Left renal pelvis (tissue), 4 donors: ENCODE measurements at regions not wholly inside any gene's neighbourhood (a gene's known extent, or its start where the extent isn't known, plus 50 kb on each side); places are given as distances from the start of the nearest gene placed in this dataset.
"Not testable (repeated sequence)": the region's sequence is repeated elsewhere in the genome, so short reads cannot be mapped to it uniquely, and the experiment has no call there.

Experiments used
- DNase-seq, 4 donors: peaks; one replicate each; pipeline ENCODE4 v3.0.0-alpha.2; 2013; ENCODE audit warnings: low read depth in 4 of 4, low spot score in 3 of 4

DNA sequence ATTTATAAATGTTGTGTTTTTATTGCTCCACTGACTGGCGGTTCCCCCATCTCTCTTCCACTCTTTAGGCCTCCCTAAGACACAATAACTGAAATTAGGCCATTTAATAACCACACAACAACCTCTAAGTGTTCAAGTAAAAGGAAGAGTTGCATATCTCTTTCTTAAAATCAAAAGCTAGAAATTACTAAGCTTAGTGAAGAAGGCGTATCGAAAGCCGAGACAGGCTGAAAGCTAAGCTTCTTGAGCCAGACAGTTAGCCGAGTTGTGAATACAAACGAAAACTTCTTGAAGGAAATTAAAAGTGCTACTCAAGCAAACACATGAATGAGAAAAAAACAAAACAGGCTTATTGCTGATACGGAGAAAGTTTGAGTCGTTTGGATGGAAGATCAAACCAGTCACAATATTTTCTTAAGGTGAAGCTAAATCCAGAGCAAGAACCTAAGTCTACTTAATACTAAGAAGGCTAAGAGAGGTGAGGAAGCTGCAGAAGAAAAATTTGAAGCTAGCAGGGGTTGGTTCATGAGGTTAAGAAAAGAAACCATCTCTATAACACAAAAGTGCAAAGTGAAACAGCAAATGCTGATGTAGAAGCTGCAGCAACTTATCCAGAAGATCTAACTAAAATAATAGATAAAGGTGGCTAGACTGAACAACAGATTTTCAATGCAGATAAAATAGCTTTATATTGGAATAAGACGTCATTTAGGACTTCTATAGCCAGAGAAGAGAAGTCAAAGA, 194.0 kb upstream of the TTC29 start:
- DNase-seq, result no peak

DNA sequence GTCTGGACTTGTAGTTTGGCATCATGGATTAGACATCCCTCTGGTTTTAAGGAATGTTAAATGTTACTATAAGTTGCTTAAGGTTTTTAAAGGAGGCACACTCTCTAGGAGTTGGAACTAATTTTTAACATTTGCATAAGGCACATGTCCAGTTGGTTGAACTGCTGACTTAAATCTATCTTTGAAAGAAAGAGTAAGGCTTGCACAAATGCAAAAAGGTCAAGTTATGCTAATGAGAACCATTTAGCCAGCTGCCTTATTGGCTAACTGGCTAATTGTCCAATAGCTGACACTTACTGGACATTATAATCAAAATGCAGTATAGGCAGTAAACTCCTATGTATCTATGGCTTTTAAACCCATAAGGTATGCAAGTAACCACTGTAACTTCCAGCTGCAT, 206.1 kb upstream of the TTC29 start:
- DNase-seq, result no peak

DNA sequence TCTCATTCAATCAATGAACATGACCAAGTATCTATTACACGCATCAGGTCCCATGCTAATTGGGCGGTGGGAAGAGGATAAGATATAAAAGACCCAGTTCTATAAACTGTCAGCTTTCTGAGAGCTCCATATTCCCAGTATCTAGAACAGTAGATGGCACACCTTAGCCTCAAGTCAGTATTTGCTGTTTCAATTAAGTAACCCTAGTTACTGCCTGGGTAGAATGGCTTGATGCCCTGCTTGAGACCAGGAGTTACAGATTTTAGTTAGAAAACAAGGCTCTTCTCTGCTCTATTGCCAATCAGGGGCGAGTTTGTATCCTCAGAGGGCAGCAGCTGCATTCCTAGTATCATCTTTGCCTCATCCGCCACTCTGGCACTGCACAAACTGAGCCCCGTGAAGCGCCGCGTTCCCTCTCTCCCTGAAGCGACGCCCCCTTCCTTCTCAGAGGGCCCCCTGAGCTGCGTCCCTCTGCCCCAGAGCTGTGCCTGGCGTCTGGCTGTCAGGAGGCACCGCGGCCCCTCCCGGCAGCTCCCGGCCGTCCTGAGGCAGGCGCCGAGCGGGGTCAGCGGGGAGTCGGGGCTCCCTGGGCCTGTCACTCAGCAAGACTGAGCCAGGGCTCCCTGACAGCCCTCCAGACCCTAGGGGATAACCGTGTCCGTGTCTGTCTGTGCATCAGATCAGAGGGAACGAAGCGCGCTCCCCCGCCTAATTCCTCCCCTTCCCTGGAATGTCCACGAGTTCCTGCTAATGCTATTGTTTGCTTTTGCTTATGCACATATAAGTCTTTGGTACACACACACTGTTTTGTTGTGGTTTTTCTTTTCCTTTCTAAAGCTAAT, 212.4 kb upstream of the TTC29 start:
- DNase-seq, result peak in 1 of 4 donors; percentile 45

DNA sequence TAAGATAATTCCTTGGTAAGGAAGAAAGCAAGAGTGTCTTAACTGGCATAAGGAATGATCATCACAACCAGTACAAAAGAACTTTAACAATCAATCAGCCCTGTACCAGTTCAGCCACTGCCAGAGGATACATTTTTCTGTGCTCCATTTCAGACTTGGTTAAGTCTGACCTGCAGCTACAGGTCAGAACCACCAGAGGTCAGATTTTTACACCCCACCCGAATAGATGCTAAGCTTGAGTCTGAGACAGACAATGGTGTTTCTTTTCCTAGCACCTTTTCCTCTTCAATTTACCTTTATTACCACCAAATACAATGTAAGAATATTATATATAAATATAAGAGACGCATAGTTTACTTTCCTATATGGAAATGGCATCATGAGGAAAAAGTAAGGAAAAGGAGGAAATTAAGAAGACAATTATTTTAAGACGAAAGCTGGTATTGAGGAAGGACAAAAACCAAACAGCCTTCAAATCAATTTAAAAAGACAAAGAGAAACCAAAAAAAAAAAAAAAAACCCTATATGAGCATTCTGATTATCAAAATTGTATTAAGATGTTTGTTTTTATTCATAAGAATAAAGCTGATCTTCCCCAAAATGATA, 215.3 kb upstream of the TTC29 start:
- no peak for DNase-seq

DNA sequence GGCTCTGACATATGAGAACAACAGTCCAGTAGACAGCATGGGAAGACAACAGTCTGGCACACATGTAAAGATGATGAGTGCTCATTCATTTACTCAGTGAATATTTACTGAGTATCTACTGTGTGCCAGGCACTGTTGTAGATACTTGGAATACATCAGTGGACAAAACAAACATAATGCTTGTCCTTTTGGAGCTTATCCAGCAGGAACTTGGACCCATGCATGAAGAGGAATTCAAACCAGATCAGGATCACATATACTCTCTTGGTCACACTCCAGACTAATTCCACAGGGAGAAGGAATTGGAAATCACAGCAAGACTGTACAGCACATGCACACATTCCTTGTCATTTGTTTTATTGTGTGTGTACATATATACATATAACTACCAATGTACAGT, 217.6 kb upstream of the TTC29 start:
- DNase-seq, result no peak

DNA sequence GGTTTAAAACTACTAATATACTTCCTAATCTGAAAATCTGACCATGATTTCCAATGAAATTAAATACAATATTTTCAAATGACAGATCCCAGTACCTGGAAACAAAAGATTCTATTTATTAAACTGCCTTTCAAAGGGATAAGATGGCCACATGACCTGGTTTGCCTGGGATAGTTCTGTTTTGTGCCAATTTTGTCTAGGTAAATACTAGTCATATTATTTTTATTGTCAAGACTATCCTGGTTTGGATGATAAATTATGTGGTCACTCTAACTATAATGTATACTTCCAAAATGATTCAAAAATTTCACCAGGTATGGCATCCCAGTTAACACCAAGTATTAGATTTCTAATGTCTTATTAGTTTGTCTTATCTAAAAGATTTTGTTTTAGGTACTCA, 222.5 kb upstream of the TTC29 start:
- not testable (repeated sequence) for DNase-seq

DNA sequence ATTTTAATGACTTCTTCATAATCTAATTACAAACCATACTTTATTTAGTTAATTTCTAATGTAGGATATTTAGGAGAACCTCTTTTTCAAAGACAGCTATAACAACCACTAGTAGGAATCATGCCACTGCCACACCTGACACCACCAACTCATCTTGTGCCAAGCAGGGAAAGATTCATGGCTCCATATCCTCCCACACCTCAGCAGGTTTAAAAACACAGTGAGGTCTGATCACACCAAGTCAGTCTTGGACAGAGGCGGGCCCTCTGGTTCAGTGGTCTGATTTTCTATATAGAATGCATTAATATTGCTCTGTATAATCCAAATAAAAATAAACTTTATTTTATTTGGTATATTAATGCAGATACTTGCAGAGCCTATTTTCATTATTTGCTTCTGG, 227.7 kb upstream of the TTC29 start:
- no peak for DNase-seq

DNA sequence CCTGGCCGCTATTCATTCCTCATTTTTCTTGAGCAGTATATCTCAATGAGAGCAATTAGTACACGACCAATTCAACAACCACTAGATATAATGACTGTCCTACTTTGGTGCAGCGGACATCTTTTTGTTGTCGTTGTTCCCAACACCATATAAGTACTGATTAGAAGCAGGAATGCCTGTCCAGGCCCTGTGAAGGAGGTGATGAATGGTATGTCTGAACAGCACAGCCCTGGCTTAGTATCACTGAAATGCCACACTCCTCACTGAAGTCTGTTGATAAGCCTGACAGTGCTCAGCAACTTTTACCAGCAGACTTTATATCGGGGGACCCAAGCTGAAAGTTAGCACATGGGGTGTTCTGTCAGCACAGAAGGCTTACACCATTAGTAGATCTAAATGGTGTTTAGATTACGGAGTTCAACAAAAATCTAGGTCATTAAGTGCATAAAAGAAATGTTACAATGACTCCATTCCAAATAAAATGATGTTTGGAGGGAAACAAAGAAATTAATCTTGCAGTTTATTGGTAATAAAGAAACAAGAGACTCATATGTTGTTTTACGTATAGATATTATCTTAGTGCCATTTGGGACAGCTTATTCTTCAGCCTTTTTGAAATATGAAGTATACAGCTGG, 228.3 kb upstream of the TTC29 start:
- DNase-seq, result peak in 3 of 4 donors; percentile 36 to 44 (median 39)

DNA sequence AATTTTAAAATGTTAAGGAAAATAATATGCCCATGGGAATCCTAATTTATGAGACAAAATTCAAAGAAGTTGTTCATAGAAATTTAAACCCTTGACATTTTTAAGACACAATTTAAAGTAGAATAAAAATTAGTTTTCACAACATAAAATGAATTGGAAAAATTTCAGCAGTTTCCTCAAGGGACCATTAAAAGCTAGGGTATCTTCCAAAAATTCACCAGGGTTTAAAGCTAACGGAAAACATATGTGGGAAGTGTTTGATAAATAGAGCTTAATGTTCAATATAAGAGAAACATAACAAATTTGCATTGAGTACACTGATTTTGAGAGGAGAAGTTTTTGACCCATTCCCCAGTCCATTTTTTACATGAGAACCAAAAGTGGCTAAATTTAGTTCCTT, 228.9 kb upstream of the TTC29 start:
- DNase-seq, result peak in 3 of 4 donors; percentile 37 to 51 (median 38)

DNA sequence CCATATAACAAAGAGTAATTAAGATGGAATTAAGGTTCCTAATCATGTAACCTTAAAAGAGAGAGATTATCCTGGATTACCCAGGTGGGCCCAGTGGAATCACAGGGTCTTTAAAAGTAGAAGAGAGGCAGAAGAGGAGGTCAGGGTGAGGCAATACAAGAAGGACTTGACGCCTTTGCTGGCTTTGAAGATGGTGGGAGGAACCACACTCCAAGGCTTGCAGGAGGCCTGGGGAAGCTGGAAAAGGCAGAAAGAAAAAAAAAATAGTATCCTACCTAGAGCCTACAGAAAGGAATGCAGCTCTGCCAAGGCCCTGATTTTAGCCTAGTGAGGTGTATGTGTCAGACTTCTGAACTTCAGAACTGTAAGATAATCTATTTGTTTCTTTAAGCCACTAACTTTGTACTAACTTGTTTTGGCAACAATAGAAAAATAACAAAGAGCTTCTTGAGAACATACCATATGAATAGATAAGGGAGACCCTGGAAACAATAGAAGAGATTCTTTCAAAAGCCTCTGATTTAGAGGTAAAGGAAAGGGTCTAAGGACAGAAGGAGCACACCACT, 229.9 kb upstream of the TTC29 start:
- DNase-seq, result no peak

DNA sequence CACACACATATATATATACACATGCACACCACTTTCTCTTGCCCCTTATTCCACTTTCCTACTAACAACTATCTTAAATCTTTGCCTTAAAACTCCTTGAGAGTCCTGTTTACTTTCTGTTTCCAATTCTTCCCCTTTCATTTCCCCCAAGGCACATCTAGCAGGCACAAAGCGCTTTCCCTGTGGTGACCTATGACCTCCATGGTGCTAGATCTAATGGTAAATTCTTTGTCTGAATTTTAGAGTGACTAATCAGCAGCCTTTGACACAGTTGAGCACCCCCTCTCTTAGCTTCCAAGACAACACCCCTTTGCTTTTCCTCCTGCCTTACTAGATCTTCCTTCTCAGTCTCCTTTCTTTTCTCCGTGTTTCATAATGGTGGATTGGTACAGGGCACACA, 236.4 kb upstream of the TTC29 start:
- no peak for DNase-seq

DNA sequence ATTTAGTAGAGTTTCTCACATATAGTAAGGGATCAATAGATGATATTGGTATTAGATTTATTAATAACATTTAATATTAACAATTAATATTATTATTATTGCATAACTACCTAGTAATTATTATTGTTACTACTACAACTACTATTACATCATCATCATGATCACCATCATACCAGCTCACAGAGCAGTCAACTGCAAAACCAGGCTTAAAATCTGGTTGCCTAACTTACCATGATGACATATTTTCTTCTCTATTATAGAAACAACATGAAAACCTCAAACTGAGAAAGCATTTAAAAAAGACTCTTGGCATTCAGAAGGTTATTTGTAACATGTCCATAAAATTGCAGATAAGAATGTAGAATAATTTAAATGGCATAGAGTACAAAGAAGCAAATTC, 247.0 kb upstream of the TTC29 start:
- DNase-seq, result no peak

DNA sequence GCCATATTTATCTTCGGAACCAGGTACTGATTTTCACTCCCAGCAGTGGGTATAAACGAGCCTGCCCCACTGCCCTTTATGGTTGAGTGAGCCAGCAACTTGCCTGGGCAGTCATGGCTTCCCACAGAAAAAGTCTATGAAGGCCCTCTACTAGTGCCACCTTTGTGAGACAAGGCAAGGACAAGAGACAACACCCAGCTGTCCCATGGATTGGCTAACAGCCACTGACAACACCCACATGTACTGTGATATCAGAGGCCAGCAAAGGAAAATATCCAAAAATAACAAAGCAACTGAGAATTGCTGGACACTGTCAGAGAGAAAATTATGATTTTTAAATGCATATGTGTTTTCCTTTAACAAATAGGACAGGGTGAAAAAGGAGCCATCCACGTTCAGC, 248.4 kb upstream of the TTC29 start:
- DNase-seq, result no peak

DNA sequence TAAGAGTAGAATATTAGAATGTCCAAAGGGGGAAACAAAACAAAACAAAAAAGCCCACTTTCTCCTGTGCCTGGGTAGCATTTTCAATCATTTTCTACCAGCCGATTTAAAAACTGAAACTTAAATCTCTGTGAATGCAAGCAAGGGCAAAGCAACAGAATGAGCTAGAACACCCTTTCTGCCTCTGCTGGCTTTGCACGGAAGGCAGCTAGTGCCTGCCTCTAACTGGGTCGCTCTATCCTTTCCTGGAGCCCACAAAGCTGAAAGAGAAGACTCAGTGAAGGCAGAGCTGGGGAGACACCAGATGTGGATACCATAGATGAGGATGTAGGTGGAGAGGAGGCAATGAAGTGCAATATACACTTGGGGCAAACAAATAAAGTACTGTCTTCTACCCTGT, 248.9 kb upstream of the TTC29 start:
- DNase-seq, result no peak

DNA sequence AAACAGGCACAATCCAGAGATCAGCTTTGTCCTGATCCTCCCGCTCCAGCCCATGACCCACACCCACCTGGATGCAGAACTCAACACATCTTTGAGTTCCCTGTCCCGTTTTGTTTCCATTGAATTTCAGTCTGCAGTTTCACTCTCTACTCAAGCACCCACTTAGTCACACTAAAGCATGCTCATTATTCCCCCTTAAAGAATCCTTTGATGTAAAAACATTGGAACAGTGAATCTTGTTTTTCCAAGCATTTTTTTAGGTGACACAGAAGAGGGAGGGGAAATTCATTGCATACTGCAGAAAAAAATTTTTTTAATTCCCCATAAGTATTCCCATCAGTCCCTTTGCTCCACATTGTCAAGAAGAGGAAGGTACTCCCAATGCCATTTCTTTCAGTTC, 249.7 kb upstream of the TTC29 start:
- DNase-seq, result no peak

DNA sequence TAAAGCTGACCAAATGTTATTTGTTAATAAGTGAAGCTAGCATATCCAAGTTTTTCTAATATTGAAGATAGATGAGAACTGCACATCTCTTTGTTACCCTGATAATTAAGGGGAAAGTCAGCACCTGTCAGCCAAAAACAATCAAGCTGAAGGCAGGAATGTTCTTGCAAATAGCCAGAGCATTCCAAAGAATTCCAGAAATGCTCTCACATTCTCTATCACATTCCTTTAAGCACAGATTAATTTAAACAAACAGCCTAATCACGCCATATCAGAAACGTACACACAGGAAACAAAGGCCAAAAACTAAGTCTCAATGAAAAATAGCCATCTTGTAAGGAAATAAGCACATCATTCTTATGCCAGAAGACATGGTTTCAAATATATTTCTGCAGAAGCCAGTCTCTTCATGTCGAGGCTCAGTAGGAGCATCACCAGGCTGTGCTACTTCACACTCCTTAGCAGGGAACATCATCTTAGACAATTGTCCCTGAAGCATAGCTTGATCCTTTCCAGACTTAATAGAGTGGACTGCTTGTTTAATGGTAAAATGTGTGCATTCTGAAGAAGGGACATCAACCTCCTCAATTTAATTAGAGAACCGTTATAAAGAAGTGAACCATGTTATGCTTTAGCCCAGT, 252.9 kb upstream of the TTC29 start:
- DNase-seq, result no peak

DNA sequence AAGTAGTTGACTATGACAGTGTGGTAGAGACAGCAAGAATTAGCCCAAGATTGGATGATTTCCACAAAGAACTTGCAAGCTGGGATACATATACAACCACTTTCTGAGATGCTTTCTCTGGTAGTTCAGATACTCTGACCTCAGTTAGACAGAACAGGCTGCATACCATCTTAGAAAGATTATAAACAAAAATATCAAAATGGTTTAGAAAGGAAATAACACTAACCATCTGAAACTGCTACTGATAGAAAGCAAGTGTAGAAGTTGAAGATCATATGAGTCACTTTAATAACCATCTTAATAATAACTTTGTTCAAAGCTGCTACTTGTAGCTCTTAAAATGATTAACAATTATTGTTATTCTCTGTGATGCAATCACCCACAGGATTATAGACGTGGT, 255.4 kb upstream of the TTC29 start:
- DNase-seq, result no peak

DNA sequence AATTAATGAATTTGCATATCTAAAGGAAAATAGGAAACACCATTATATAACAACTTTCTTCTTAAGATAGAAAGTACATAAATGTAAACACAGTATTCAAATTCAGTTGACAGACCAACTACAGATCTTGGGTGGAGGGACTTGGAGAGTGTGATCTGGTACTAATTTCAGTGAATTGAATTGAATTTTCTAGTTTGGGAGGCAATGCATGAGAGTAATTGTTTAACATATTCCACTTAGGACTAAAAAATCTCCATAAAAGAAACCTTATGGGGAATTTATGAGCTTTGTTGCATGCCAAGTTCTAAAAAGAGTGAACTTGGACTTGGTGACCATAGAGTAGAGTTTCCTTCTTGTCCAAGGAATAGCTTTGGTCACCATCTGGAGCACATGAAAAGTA, 261.1 kb upstream of the TTC29 start:
- no peak for DNase-seq

DNA sequence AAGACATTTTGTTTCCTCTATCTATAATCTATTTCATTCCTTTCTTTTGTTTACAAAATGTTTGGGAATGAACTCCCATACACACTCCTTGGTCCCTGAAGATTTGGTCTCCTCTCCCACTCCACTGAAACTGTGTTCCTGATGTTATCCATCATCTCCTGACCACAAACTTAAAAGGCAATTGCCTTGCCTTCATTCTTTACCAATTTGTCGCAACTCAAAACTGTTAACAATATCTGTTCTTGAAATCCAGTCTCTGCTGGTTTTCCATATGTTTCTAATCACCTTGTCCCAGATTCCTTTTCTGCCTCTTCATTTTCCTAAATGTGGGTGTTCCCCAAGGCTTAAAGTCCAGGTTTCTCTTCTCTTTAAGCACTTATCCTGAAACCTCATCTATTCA, 262.2 kb upstream of the TTC29 start:
- DNase-seq, result no peak

DNA sequence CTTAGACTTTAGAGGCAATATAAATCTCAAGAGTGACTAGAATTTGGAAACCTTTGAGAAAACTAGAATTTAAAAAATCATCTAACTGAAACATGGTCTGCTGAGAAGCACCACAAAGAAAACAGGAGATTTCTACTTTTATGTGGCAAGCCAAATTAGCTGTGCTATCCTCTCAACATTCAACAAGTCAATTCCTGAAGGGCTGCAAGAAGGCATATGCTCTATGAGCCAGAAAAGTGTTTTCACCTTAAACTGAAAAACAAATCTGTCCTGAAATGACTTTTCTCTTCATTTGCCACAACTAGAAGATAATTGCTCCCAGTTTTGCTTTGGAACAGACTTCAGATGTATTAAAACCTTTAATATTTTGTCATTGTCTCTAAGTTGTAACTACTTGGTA, 263.2 kb upstream of the EDNRA start:
- no peak for DNase-seq

DNA sequence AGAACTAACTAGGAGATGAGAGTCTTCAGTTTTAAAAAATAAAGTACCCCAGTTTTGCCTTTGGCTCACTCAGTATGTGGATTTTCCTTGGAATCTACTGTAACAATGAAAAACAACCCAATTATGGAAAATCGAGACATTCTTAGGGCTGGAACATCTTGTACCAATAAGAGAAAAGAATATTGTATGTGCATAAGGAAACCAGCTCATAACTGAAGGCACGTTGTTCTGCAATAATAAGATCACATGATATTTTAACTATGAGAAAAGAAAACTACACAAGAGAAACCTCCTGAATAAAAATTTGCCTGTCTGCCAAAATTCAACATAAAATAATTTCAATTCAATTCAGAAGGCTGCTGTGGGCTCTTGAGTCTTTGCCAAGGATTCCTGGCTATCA, 261.8 kb upstream of the EDNRA start:
- no peak for DNase-seq
